Endometrial microvascular endothelial cells (primary cell): ENCODE measurements at regions not wholly inside any gene's neighbourhood (a gene's known extent, or its start where the extent isn't known, plus 50 kb on each side); places are given as distances from the start of the nearest gene placed in this dataset.
"Not testable (repeated sequence)": the region's sequence is repeated elsewhere in the genome, so short reads cannot be mapped to it uniquely, and the experiment has no call there.

ENCODE experiments used
- in situ Hi-C: cut with HindIII; loops from 2 replicates; pipeline ENCODE4 v1.10.0; 2017; ENCODE audit warnings: low sequenced_read_pairs, low pct_unique_long_range_greater_than_20kb; ENCODE audit errors: inconsistent ontology term

DNA sequence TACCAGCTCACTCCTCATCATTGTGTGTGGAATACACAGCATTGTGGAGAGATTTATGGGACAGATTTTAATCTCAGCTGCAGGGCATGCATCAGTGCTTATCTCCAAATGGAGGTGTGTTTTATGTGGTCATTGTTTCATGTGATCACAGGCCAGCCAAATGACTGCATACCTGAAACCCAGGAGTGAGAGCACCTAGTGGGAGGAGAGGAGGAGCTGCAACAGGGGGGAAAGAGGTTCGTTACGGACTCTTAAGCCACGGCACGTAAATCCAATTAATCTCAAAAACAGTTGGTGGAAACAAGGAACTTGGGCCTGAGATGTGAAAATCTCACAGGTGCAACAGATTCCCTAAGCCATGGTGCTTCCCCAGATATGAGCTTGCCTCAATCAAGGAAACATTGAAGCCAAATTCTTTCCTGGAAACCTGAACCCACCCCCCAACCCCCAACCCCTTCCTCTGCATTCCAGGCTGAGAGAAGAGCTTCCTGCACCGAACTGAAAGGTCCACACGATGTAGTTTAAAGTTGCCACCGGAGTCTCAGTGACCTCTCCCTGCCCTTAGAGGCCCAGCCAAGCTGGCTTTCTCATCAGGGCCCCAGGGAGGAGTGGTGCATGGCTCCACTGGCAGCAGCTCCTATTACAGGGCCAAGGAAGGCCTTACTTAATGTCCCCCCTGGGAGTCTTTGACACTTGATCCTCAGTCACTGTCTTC, 167.4 kb downstream of the C1D start:
- in situ Hi-C loops = no loop called here

DNA sequence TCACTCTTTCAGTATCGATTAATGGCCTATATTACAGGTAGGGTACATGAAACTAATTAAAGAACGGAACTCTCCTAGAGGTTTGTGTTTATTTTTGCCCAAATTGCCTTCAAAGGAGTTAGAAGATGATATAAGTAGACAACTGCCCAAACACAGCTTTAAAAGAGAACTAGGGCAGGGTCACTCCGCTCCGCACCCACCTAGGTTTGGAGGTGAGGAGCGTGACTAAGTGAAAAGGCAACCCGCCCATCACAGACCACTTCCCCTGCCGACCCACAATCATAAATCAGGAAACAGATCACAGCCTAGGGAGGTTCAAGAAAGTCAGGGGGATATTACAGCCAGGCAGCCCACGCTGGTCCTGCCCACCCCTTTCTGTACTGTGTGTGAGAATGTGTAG, 166.7 kb downstream of the C1D start:
- in situ Hi-C loops = no loop called here

DNA sequence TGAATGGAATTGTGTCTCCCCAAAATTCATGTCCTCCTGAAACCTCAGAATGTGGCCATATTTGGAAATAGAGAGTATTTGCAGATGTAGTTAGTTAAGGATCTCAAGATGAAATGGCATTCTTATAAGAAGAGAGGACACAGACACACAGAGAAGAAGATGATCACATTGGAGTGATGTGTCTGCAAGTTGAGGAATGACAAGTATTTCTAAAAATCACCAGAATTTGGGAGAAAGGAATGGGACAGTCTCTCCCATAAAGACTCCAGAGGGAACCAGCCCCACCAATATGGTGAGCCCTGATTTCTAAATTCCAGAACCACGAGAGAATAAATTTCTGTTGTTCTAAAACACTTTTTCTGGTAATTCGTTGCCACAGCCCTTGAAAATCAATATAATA, 166.3 kb downstream of the C1D start:
- in situ Hi-C loops = no loop called here

DNA sequence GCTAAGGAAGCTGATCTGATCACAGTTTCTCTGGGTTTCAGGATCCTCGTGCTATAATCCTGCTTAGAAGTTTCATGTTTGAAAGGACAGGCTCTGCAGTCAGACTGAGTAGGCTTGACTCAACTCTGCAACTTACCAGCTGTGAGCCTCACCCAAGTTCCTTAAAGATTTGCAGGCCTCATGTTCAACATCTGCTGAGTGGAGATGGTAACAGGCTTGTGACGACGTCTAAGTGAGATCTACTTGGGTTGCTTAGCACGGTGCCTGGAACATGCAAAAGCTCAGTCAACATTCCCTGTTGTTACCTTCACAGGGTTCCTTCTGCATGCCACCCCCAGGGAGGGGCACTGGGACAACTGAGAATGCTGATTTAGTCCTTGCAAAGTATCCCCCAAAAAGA, 164.2 kb downstream of the C1D start:
- in situ Hi-C loops = no loop called here

DNA sequence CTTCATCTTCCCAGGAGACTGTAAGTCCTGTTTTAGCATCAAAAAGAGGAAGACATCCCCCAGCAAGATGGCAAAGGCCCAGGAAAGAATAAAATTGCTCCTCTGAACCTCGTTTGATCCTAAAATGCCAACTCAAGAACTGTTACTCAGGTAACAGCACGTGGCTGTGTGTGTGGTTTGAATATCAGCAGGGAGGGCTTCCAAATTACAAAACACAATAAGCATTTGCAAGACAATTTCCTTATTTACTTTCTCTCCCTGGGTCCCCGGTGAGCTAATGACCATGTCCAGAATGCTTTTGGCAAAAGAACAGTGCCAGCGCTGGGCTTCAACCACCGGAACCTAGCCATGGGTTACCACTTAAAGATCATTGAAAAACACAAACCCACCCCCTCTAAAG, 163.6 kb downstream of the C1D start:
- in situ Hi-C loops = no loop called here

DNA sequence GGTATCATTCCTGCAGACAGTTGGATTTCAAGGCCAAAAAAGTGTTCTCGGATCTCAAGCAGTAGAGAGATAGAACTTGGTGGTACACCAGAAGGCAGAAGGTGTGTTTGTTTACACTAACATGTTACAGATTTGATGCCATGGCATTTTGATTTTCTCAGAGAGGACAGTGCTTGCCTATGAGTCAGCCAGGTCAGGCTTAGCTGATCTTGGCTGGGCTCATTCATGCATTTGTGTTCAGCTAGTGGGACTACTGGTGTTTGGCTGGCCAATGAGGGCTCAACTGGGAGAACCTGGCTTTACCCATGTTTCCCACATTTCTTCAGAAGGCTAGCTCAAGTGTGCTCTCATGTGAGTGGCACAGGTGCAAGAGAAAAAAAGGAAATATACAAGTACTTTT, 162.0 kb downstream of the C1D start:
- in situ Hi-C loops = no loop called here

DNA sequence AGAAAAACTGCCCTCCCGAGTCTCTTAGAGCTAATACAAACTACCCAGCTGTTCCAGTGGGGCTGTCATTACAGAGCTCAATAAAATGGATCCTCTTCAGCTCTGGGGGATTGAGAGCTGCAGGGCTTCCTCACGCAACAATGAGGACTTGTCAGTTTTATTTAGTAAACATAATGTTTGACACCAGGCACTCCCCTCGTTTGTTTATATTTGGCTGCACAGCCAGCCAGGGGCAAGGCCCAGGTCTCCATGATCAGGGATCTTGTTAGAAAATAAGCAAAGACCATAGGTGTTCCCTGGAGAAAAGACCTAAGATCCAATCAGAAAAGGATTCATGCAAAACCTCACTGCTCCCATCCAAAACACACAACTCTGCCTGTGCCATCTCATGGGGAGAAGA, 158.2 kb downstream of the C1D start:
- in situ Hi-C loops = no loop called here

DNA sequence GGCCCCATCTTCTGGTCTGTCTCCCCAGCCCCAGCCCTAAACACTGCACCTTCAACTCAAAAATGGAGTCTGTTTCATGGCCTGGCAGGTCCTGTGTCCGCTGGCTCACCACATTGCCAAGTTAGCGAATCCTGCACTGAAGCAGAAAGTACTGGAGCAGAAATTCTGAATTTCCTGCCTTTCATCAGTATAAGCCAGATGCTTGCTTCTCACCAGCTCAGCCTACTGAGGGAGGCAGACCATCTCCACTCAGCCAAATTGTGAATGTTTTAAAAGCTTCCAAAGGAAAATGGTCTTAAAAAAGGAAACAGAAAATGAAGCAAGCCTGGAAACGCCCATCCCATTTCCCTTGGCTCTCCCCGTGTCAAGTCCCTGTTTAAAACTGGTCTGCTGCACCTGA, 157.8 kb downstream of the C1D start:
- in situ Hi-C loops = no loop called here

DNA sequence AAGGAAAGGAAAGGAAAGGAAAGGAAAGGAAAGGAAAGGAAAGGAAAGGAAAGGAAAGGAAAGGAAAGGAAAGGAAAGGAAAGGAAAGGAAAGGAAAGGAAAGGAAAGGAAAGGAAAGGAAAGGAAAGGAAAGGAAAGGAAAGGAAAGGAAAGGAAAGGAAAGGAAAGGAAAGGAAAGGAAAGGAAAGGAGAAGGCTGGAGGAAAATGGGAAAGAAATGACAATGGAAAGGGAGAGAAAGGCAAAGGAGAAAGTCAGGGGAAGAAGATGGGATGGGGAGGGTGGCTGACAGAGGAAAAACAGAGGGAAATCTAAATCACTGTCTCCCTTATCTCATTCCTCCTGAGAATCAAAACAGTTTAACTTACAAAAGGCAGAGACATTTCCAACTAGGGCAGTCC, 156.3 kb downstream of the C1D start:
- in situ Hi-C loops = not testable (repeated sequence)

DNA sequence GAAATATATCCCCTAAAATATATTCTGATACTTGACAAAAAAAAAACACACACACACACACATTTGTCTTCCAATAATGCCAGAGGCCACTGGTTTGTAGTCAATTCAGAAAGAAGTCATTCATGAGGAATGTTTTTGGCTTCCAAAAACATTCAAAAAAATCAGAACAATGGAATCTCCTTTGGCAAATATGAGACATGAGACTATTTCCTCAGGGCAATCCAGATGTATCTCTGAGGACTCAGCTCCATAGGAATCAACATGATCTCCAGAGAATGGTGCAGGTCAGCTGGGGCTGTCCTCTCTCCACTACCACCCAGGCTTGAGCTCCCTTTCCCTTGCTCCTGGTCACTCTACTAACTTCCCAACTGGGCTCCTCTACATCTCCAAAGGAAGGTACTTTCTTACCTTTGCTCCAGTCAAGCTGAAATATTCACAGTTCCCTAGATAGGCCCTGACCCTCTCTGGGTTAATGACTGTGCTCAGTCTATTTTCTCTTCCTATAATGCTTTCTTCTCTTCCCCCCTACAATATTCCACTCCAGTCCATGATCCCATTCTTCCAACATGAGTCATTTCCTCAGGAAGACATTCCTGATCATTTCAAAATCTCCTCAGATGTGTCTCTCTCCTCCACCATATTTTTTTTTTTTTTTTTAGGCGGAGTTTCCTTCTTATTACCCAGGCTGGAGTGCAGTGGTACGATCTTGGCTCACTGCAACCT, 145.3 kb downstream of the C1D start:
- in situ Hi-C loops = no loop called here

DNA sequence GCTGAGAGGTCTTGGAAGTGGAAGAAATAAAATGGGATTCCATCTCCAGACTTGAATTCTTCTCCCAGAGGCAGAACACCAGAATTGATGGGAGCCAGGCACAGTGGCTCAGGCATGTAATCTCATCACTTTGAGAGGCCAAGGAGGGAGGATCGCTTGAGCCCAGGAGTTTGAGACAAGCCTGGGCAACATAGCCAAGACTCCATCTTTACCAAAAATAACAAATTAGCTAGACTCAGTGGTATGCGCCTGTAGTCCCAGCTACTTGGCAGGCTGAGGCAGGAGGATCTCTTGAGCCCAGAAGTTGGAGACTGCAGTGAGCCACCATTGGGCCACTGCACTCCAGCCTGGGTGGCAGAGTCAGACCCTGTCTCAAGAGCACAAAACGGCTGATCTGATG, 144.3 kb downstream of the C1D start:
- in situ Hi-C loops = no loop called here

DNA sequence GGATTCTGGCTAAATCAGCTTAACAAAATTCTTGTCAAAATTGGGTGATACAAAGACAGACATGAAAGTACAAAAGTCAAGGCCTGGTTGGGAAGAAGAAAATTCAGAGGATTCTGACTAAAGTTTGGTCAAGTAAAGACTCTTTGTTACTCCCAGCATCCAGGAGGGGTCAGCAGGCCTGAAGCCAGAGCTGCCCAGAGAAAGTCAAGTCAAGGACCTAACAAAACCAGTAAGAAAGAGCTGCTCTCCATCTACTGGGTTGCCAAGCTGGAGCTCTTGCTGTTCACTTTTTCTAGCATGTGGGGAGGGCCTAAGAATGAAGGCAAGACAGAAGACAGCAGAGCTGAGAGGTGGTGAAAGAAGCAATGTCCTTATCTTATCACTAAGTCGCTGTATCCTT, 143.3 kb downstream of the C1D start:
- in situ Hi-C loops = no loop called here

DNA sequence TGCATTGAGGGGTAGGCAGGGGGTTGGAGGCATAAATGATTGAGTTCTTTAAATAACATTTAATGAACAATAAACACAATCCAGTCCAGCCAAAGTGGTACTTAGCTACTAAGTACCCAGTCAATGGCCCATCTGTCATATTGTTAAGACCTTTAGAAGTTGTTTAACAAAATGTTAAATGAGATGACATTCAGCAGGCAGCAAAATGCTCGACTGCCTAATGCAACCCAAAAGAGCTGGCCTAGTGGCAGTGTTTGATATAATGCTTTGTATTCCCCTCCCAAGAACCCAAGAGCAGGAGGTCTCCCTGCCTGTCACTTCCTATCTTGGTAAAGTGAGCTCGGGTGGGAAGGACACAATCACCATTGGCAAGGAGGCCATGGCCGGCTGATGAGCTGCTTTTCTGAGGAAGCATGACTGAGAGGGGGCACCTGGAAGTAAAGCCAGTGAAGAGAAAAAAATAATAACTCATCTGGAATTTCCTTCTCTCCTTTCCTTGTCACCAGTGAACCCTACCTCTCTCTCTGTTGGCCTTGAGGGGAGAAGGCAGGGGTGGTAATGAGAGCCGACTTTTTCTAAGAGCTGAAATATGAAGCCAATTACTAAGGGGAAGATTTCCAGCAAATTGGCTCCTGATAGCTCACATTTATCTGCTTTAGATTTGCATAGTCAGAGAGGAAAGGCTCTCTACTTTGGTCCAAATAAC, 140.6 kb downstream of the C1D start:
- in situ Hi-C loops = no loop called here

DNA sequence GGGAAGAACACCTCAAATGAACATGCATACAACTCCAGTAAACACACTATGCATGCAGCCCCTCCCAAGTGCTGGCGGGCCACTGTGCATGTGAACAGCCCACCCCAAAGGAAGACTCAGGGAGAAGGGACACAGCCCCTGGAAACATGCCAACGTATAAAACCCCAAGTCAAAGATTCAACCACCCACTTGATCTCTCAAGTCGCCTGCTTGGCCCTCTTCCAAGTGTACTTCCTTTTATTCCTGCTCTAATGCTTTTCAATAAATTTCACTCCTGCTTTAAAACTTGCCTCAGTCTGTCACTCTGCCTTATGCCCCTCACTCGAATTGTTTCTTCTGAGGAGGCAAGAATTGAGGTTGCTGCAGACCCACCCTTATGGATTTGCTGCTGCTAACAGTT, 139.1 kb downstream of the C1D start:
- in situ Hi-C loops = no loop called here

DNA sequence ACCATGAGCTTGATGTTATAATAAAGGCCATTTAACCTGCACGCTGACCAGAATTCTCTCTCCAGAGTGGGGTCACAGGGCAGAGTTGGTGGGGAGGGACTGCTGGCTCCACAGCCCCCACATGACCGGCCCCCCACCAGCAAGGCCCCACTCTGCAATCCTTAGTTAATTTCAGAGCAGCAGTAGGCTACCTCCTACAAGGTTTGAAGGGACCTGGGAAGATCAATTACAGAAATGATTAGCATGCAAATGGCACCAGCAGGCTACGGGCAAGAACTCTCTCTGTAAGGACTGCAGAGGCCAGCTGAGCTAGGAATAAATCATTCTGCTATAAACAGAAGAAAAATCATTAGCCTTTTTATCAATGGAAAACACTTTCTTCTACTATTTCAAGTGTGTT, 135.3 kb downstream of the C1D start:
- in situ Hi-C loops = no loop called here

DNA sequence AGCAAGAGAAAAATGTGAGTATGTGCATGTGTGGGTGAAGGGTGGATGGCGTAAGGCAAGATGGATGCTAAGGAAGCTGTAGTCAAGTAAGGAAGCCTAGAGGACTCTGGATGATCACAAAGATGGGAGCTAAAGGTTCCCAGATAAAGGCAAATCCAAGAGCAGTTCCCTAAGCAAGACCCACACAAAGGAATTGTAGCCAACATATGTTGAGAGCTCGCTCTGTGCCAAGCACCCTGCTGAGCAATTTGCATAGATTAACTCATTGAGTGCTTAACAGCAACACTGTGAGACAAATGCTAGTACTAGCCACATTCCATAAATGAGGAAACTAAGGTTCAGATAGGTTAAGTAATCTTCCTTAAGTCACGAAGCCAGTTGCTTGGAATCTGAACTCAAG, 132.6 kb downstream of the C1D start:
- in situ Hi-C loops = no loop called here

DNA sequence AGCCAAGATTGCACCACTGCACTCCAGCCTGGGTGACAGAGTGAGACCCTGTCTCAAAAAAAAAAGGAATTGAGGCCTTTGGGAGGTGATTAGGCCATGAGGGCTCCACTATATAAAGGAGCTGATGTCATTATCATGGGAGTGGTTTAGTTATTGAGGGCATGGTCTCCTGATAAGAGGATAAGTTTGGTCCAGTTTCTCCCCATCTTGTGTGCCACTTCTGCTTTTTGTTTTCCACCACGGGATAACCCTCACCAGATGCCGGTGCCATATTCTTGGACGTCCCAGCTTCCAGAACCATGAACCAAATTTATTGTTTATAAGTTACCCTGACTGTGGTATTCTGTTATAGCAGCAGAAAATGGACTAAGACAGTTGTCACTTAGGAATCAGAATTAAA, 125.8 kb downstream of the C1D start:
- in situ Hi-C loops = no loop called here

DNA sequence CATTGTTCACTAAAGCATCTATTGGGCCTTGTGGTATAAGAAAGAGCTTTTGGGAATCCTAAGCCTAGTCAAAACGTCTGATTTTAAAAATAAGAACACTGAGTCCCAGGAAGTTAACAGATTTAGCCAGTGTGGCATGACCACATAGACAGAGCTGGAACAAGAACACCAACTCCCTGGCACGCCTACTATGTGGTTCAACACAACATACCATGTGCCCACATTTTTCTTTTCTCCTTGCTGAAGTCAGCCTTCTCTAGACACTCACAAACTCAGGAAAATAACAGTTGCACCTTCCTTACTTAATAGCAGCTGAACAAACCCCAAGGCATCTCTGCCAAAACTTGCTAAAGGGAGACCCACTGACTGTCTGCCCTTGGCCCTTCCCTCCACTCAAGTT, 124.8 kb downstream of the C1D start:
- in situ Hi-C loops = no loop called here

DNA sequence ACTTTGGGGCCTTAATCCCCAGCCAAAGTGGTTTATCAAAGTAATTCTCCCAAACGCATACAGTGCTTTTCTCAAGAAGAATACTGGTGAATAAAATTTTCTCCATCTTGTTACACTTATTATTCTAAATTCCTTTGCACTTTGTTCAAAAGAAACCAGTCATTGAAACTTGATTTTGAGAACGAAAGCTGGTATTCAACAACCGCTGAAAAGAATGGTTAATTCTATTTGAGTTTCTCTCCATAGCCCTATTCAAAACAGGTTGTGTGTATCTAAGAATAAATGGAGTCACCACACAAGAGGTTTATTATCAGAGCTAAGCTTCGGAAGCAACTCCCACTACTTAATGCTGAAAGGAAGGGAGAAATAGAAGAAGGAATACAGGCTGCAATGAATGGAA, 117.7 kb downstream of the C1D start:
- in situ Hi-C loops = no loop called here

DNA sequence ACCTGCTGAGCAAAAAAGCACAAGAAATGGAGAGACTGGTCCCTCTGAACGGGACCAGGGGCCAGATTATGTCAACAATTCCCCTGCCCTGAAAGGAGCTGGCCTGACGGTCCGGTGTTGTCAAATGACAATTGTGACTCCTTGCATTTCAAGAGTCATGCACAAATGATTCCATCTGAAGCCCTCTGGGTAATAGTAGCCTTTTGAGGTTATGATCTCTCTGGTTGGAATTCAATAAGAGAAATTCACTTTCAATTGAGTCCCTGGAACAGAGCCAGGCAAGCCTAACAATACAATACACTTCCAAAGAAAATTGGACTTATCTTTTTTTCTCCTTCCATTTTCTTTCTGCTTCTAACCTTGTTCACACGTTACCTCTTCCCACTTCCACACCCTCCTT, 116.9 kb downstream of the C1D start:
- in situ Hi-C loops = no loop called here
